NB4 (cell line): ENCODE measurements at regions not wholly inside any gene's neighbourhood (a gene's known extent, or its start where the extent isn't known, plus 50 kb on each side); places are given as distances from the start of the nearest gene placed in this dataset.

Experiments
- CTCF ChIP-seq: IDR thresholded peaks from one replicate; pipeline ENCODE4 v1.5.1; 2012; ENCODE audit warnings: low read depth, low read length
- POLR2A ChIP-seq: IDR thresholded peaks from 2 replicates; pipeline ENCODE4 v1.6.1; 2011; ENCODE audit warnings: mild to moderate bottlenecking; ENCODE audit not compliant: insufficient read length; ENCODE audit errors: extremely low read depth

- TF ChIP-seq CTCF (no peak), POLR2A (no peak)
Observed at GRCh38 chr15:36529296-36530011, 50.0 kb upstream of the CDIN1 start.
